CD14-positive monocyte (primary cell): ENCODE measurements at regions not wholly inside any gene's neighbourhood (a gene's known extent, or its start where the extent isn't known, plus 50 kb on each side); places are given as distances from the start of the nearest gene placed in this dataset.

Source experiments
- DNase-seq, 3 donors: peaks; one replicate each; pipeline ENCODE4 v3.0.0-alpha.2; 2011 to 2022
- H2AFZ ChIP-seq: 2 replicates; pipeline ENCODE4 v1.6.0; 2012; ENCODE audit warnings: mild to moderate bottlenecking, low read depth, low read length, inconsistent platforms; ENCODE audit not compliant: insufficient read depth, poor library complexity, severe bottlenecking
- H3K27ac ChIP-seq, 2 donors: 1 replicate in 1 of 2; 2 replicates in 1 of 2; pipeline ENCODE4 v1.5.1; 2012 to 2013; ENCODE audit warnings: low read length in 2 of 2, control low read depth in 1 of 2, inconsistent platforms in 1 of 2, low read depth in 1 of 2, mild to moderate bottlenecking in 1 of 2
- H3K27me3 ChIP-seq, 2 donors: one replicate each; pipeline versions ENCODE4 v1.6.0 to v1.6.1; 2011 to 2013; ENCODE audit warnings: low read length in 2 of 2; ENCODE audit not compliant: control insufficient read depth in 2 of 2, insufficient read depth in 2 of 2
- H3K36me3 ChIP-seq, 2 donors: replicated peaks in 1 of 2; 1 replicate in 1 of 2; 2 replicates in 1 of 2; pipeline versions ENCODE4 v1.5.1 to v1.6.1; 2012 to 2013; ENCODE audit warnings: low read length in 2 of 2, control low read depth in 1 of 2, inconsistent platforms in 1 of 2, mild to moderate bottlenecking in 1 of 2; ENCODE audit not compliant: insufficient read depth in 2 of 2, control insufficient read depth in 1 of 2
- H3K4me1 ChIP-seq, 2 donors: 1 replicate in 1 of 2; 2 replicates in 1 of 2; pipeline versions ENCODE4 v1.5.1 to v1.6.1; 2012 to 2013; ENCODE audit warnings: low read length in 2 of 2, control low read depth in 1 of 2, inconsistent platforms in 1 of 2, mild to moderate bottlenecking in 1 of 2, moderate library complexity in 1 of 2; ENCODE audit not compliant: insufficient read depth in 2 of 2, control insufficient read depth in 1 of 2
- H3K4me2 ChIP-seq: replicated peaks from 2 replicates; pipeline ENCODE3; 2012; ENCODE audit warnings: low read length, moderate library complexity, mild to moderate bottlenecking; ENCODE audit not compliant: poor library complexity, severe bottlenecking; ENCODE audit errors: extremely low read depth
- H3K4me3 ChIP-seq, 3 experiments: fragments of 200-600 bp in 1 of 3; sonication (generic) in 1 of 3; replicated peaks in 1 of 3; 1 replicate in 2 of 3; 2 replicates in 1 of 3; pipeline ENCODE4 v1.5.1; 2011 to 2013; ENCODE audit warnings: low read length in 3 of 3, mild to moderate bottlenecking in 3 of 3, control low read depth in 2 of 3, low read depth in 2 of 3, inconsistent platforms in 1 of 3, moderate library complexity in 1 of 3
- H3K79me2 ChIP-seq: 2 replicates; pipeline ENCODE4 v1.6.0; 2012; ENCODE audit warnings: mild to moderate bottlenecking, control low read depth, inconsistent platforms, low read length, moderate library complexity; ENCODE audit not compliant: insufficient read depth
- H3K9ac ChIP-seq: 2 replicates; pipeline ENCODE4 v1.6.0; 2017; ENCODE audit warnings: low read length, mild to moderate bottlenecking; ENCODE audit not compliant: insufficient read depth, poor library complexity, severe bottlenecking
- H3K9me3 ChIP-seq, 2 donors: replicated peaks in 1 of 2; 1 replicate in 1 of 2; 2 replicates in 1 of 2; pipeline versions ENCODE4 v1.5.1 to v1.6.1; 2012 to 2013; ENCODE audit warnings: low read length in 2 of 2, control low read depth in 1 of 2; ENCODE audit not compliant: control insufficient read depth in 1 of 2, insufficient read depth in 1 of 2
- H4K20me1 ChIP-seq: 2 replicates; pipeline ENCODE4 v1.6.0; 2012; ENCODE audit warnings: mild to moderate bottlenecking, low read length, control low read depth, moderate library complexity; ENCODE audit not compliant: insufficient read depth
- H3K27ac Mint-ChIP-seq, 7 donors: one replicate each; pipeline ENCODE4 v1.8.0; 2020; ENCODE audit warnings: mild to moderate bottlenecking in 7 of 7, mixed read lengths in 7 of 7, moderate library complexity in 6 of 7, inconsistent platforms in 2 of 7
- H3K27me3 Mint-ChIP-seq, 3 donors: one replicate each; pipeline ENCODE4 v1.8.0; 2021 to 2022; ENCODE audit warnings: low read depth in 3 of 3, mild to moderate bottlenecking in 3 of 3, mixed read lengths in 3 of 3, moderate library complexity in 3 of 3, inconsistent platforms in 1 of 3
- H3K36me3 Mint-ChIP-seq, 2 donors: one replicate each; pipeline ENCODE4 v1.8.0; 2020; ENCODE audit warnings: mixed read lengths in 2 of 2, inconsistent platforms in 1 of 2, mild to moderate bottlenecking in 1 of 2
- H3K4me1 Mint-ChIP-seq: one replicate; pipeline ENCODE4 v1.8.0; 2020; ENCODE audit warnings: mild to moderate bottlenecking, mixed read lengths
- H3K4me3 Mint-ChIP-seq, 2 donors: one replicate each; pipeline ENCODE4 v1.8.0; 2020; ENCODE audit warnings: mild to moderate bottlenecking in 2 of 2, mixed read lengths in 2 of 2, moderate library complexity in 1 of 2
- H3K9me3 Mint-ChIP-seq, 7 donors: one replicate each; pipeline ENCODE4 v1.8.0; 2020 to 2022; ENCODE audit warnings: mixed read lengths in 7 of 7, mild to moderate bottlenecking in 6 of 7, moderate library complexity in 6 of 7, inconsistent platforms in 2 of 7
- WGBS: methylation state at CpG from one replicate; pipeline ENCODE4 v1.1.5; 2013; ENCODE audit warnings: missing lambda C conversion rate; ENCODE audit not compliant: insufficient coverage; 5-methylcytosine and 5-hydroxymethylcytosine counted together
- intact Hi-C, 2 donors: fragments of 100-400 bp; cut with micrococcal nuclease; formaldehyde crosslinking; loops; one replicate each; pipeline versions ENCODE4 v1.15.0 to v1.15.1; 2023
- TF ChIP-seq, protein P1 (sequence below): fragments of 200-600 bp; IDR thresholded peaks from one replicate; pipeline ENCODE4 v1.8.0; 2022; ENCODE audit warnings: antibody characterized with exemption, mild to moderate bottlenecking

- no peak overlapping the region for H3K27ac ChIP-seq
- H3K9ac ChIP-seq = no peak overlapping the region
- H3K27me3 Mint-ChIP-seq = peaks cover 6 to 12% (median 9%) of the 10 kb centered on the region in 3 donors
- H3K27me3 ChIP-seq = peaks cover 0 to 5% of the 10 kb centered on the region in 2 donors
- no peak overlapping the region for H3K27ac Mint-ChIP-seq
- no peaks in the 10 kb centered on the region for H4K20me1 ChIP-seq
- 94% methylated on average over 6 of the region's 7 CpGs for WGBS
- intact Hi-C loops = no loop called here
- no peaks in the 10 kb centered on the region for H3K36me3 Mint-ChIP-seq
- peak overlapping the region in 1 of 2 donors; percentile 25 for H3K4me3 Mint-ChIP-seq
- H3K9me3 ChIP-seq = no peaks in the 10 kb centered on the region
- TF ChIP-seq, protein P1, sequence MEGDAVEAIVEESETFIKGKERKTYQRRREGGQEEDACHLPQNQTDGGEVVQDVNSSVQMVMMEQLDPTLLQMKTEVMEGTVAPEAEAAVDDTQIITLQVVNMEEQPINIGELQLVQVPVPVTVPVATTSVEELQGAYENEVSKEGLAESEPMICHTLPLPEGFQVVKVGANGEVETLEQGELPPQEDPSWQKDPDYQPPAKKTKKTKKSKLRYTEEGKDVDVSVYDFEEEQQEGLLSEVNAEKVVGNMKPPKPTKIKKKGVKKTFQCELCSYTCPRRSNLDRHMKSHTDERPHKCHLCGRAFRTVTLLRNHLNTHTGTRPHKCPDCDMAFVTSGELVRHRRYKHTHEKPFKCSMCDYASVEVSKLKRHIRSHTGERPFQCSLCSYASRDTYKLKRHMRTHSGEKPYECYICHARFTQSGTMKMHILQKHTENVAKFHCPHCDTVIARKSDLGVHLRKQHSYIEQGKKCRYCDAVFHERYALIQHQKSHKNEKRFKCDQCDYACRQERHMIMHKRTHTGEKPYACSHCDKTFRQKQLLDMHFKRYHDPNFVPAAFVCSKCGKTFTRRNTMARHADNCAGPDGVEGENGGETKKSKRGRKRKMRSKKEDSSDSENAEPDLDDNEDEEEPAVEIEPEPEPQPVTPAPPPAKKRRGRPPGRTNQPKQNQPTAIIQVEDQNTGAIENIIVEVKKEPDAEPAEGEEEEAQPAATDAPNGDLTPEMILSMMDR = no peak
- peaks cover 0 to 1% (median 0%) of the 10 kb centered on the region in 7 donors for H3K9me3 Mint-ChIP-seq
- H3K4me1 ChIP-seq = no peaks in the 10 kb centered on the region
- H3K4me1 Mint-ChIP-seq = peaks cover 4% of the 10 kb centered on the region
- no peak for DNase-seq
- H3K36me3 ChIP-seq = no peaks in the 10 kb centered on the region
- no peak overlapping the region for H3K4me2 ChIP-seq
- no peak overlapping the region for H3K4me3 ChIP-seq
- H3K79me2 ChIP-seq = no peaks in the 10 kb centered on the region
- no peak overlapping the region for H2AFZ ChIP-seq
These were observed 68.6 kb upstream of the SYPL1 start for GRCh38 chr7:106180721-106181120.

GRCh38 chr7:106179256-106179655 lies 67.1 kb upstream of the SYPL1 start:
- intact Hi-C loops = loop anchor here (5.0 kb wide), 3 partner anchors 283 to 558 kb away; no protein-coding TSS in a partner anchor
- no peaks in the 10 kb centered on the region for H3K36me3 Mint-ChIP-seq
- H3K9me3 Mint-ChIP-seq = peaks cover 0 to 1% (median 0%) of the 10 kb centered on the region in 7 donors
- H3K4me3 Mint-ChIP-seq = no peak overlapping the region
- H3K36me3 ChIP-seq = no peaks in the 10 kb centered on the region
- H3K27me3 Mint-ChIP-seq = peaks cover 9 to 21% (median 12%) of the 10 kb centered on the region in 3 donors
- no peak overlapping the region for H2AFZ ChIP-seq
- 78% methylated on average over 4 of the region's 4 CpGs for WGBS
- H3K79me2 ChIP-seq = no peaks in the 10 kb centered on the region
- no peaks in the 10 kb centered on the region for H3K4me1 ChIP-seq
- H4K20me1 ChIP-seq = no peaks in the 10 kb centered on the region
- no peak overlapping the region for H3K4me2 ChIP-seq
- H3K27ac ChIP-seq = no peak overlapping the region
- TF ChIP-seq, protein P1 = no peak
- no peaks in the 10 kb centered on the region for H3K9me3 ChIP-seq
- H3K27me3 ChIP-seq = peaks cover 0 to 5% of the 10 kb centered on the region in 2 donors
- H3K9ac ChIP-seq = no peak overlapping the region
- H3K27ac Mint-ChIP-seq = no peak overlapping the region
- no peak for DNase-seq
- H3K4me1 Mint-ChIP-seq = peaks cover 4% of the 10 kb centered on the region
- no peak overlapping the region for H3K4me3 ChIP-seq
